Caco-2 (cell line): ENCODE measurements at regions not wholly inside any gene's neighbourhood (a gene's known extent, or its start where the extent isn't known, plus 50 kb on each side); places are given as distances from the start of the nearest gene placed in this dataset.

Experiments
- BruUV-seq: library from RNA; stranded (reverse); fragments of 400-500 nt; replicated peaks from 2 replicates; lab custom pipeline; 2021; lab: Mats Ljungman, UMichigan
- CTCF ChIA-PET: fragments of 300-600 bp; sonication (Branson Sonifier 250); formaldehyde crosslinking; loops from one replicate; lab custom pipeline; 2022; ENCODE audit warnings: antibody characterized with exemption; lab: Charles Lee
- POLR2A ChIA-PET: fragments of 300-600 bp; sonication (Branson Sonifier 250); formaldehyde crosslinking; loops from one replicate; lab custom pipeline; 2022; ENCODE audit warnings: antibody characterized with exemption; lab: Charles Lee
- DNase-seq, 2 experiments: peaks; one replicate each; pipeline versions ENCODE4 v3.0.0 to v3.0.0-alpha.2; 2020 to 2022
- H3K27me3 ChIP-seq: replicated peaks from 2 replicates; pipeline ENCODE4 v1.6.0; 2011; ENCODE audit warnings: low read length; ENCODE audit not compliant: control insufficient read depth, insufficient read depth
- H3K36me3 ChIP-seq: 2 replicates; pipeline ENCODE4 v1.5.1; 2011; ENCODE audit warnings: low read length; ENCODE audit not compliant: control insufficient read depth, insufficient read depth
- H3K4me1 ChIP-seq: fragments of 250-450 bp; sonication (Bioruptor Pico); 2 replicates; pipeline ENCODE4 v1.5.1; 2020; ENCODE audit warnings: mild to moderate bottlenecking
- H3K4me3 ChIP-seq: 2 replicates; pipeline ENCODE4 v1.5.1; 2011; ENCODE audit warnings: low read depth, mild to moderate bottlenecking, control low read depth, low read length
- H3K9me3 ChIP-seq: fragments of 250-450 bp; sonication (Bioruptor Pico); 2 replicates; pipeline ENCODE4 v1.5.1; 2020; ENCODE audit warnings: mild to moderate bottlenecking, moderate library complexity
- H3K27ac Mint-ChIP-seq: one replicate; pipeline ENCODE4 v1.8.0; 2022; ENCODE audit warnings: mixed read lengths; ENCODE audit not compliant: unreplicated experiment
- H3K27me3 Mint-ChIP-seq: one replicate; pipeline ENCODE4 v1.8.0; 2022; ENCODE audit warnings: mixed read lengths; ENCODE audit not compliant: insufficient read depth, unreplicated experiment
- H3K36me3 Mint-ChIP-seq: one replicate; pipeline ENCODE4 v1.8.0; 2022; ENCODE audit warnings: mild to moderate bottlenecking, mixed read lengths; ENCODE audit not compliant: insufficient read depth, unreplicated experiment
- H3K4me1 Mint-ChIP-seq: one replicate; pipeline ENCODE4 v1.8.0; 2022; ENCODE audit warnings: low read depth, mixed read lengths; ENCODE audit not compliant: unreplicated experiment
- H3K4me3 Mint-ChIP-seq: one replicate; pipeline ENCODE4 v1.8.0; 2022; ENCODE audit warnings: mild to moderate bottlenecking, moderate library complexity, mixed read lengths; ENCODE audit not compliant: unreplicated experiment
- H3K9me3 Mint-ChIP-seq: one replicate; pipeline ENCODE4 v1.8.0; 2022; ENCODE audit warnings: mixed read lengths; ENCODE audit not compliant: unreplicated experiment
- intact Hi-C: fragments of 100-400 bp; cut with micrococcal nuclease; formaldehyde crosslinking; loops from one replicate; pipeline ENCODE4 v1.10.0; 2022; ENCODE audit not compliant: unreplicated experiment
- TF ChIP-seq, protein P1 (sequence below), 2 experiments: fragments of 200-600 bp in 1 of 2; IDR thresholded peaks; 1 replicate in 1 of 2; 2 replicates in 1 of 2; pipeline versions ENCODE4 v1.5.1 to v1.8.0; 2011 to 2022; ENCODE audit warnings: antibody characterized with exemption in 1 of 2, control low read depth in 1 of 2, inconsistent platforms in 1 of 2, low read depth in 1 of 2, low read length in 1 of 2, mild to moderate bottlenecking in 1 of 2, moderate library complexity in 1 of 2; ENCODE audit not compliant: insufficient read depth in 1 of 2, severe bottlenecking in 1 of 2, unreplicated experiment in 1 of 2

DNA sequence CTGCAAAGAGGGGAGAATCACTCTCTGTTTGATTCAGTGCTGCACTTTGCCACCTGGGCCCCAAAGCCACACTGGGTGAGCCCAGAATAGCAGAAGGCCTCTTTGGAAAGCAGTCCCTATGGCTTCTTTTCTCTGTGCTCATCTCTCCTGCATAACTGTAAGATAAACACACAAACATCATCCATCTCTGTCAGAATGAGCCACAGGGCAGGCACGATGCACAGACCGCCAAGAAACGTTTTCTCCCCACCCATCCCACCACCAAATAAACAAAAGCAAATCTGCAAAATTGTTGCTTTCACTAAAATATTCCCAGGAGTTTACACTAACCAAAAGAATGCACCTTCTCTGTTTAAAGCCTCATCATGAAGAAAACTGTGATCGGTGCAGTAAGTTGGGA is 196.4 kb upstream of the POU2AF2 start:
- Mint-ChIP-seq H3K27ac (no peak overlapping the region), H3K9me3 (no peaks in the 10 kb centered on the region), H3K36me3 (no peaks in the 10 kb centered on the region), H3K27me3 (peaks cover 5% of the 10 kb centered on the region), H3K4me3 (no peak overlapping the region), H3K4me1 (no peaks in the 10 kb centered on the region)
- Histone ChIP-seq H3K4me3 (no peak overlapping the region), H3K27me3 (peaks cover 2% of the 10 kb centered on the region; the same call in 1 of the 2 replicates), H3K36me3 (no peaks in the 10 kb centered on the region), H3K4me1 (no peaks in the 10 kb centered on the region), H3K9me3 (no peaks in the 10 kb centered on the region)
- TF ChIP-seq, protein P1, sequence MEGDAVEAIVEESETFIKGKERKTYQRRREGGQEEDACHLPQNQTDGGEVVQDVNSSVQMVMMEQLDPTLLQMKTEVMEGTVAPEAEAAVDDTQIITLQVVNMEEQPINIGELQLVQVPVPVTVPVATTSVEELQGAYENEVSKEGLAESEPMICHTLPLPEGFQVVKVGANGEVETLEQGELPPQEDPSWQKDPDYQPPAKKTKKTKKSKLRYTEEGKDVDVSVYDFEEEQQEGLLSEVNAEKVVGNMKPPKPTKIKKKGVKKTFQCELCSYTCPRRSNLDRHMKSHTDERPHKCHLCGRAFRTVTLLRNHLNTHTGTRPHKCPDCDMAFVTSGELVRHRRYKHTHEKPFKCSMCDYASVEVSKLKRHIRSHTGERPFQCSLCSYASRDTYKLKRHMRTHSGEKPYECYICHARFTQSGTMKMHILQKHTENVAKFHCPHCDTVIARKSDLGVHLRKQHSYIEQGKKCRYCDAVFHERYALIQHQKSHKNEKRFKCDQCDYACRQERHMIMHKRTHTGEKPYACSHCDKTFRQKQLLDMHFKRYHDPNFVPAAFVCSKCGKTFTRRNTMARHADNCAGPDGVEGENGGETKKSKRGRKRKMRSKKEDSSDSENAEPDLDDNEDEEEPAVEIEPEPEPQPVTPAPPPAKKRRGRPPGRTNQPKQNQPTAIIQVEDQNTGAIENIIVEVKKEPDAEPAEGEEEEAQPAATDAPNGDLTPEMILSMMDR (IDR thresholded peaks at IDR 0.05; ENCODE audit: insufficient read depth in 1 of 2, low read depth in 1 of 2, low read length in 1 of 2, severe bottlenecking in 1 of 2, unreplicated experiment in 1 of 2): no peak
- no TSS peak for BruUV-seq
- POLR2A ChIA-PET: no interaction called here
- intact Hi-C loops: loop anchor here (10.0 kb wide), 1 partner anchor 186 kb away; no protein-coding TSS in a partner anchor
- CTCF ChIA-PET: no interaction called here
- no peak for DNase-seq

GRCh38 chr11:111047374-111047773 is 198.2 kb upstream of the POU2AF2 start:
- BruUV-seq: no TSS peak
- H3K9me3 Mint-ChIP-seq: no peaks in the 10 kb centered on the region
- POLR2A ChIA-PET: no interaction called here
- intact Hi-C loops: loop anchor here (10.0 kb wide), 1 partner anchor 187 kb away; no protein-coding TSS in a partner anchor
- Histone ChIP-seq H3K4me3 (no peak overlapping the region), H3K4me1 (no peaks in the 10 kb centered on the region), H3K9me3 (no peaks in the 10 kb centered on the region), H3K27me3 (peaks cover 2% of the 10 kb centered on the region; the same call in 1 of the 2 replicates), H3K36me3 (no peaks in the 10 kb centered on the region)
- no peak overlapping the region for H3K4me3 Mint-ChIP-seq
- no peaks in the 10 kb centered on the region for H3K4me1 Mint-ChIP-seq
- DNase-seq: no peak
- peaks cover 14% of the 10 kb centered on the region for H3K27me3 Mint-ChIP-seq
- no peaks in the 10 kb centered on the region for H3K36me3 Mint-ChIP-seq
- H3K27ac Mint-ChIP-seq: no peak overlapping the region
- TF ChIP-seq, protein P1 (IDR thresholded peaks at IDR 0.05; ENCODE audit: insufficient read depth in 1 of 2, low read depth in 1 of 2, low read length in 1 of 2, severe bottlenecking in 1 of 2, unreplicated experiment in 1 of 2): no peak
- CTCF ChIA-PET: no interaction called here

- no peak overlapping the region for H3K4me3 Mint-ChIP-seq
- BruUV-seq: no TSS peak
- Histone ChIP-seq H3K4me1 (no peaks in the 10 kb centered on the region), H3K36me3 (no peaks in the 10 kb centered on the region), H3K4me3 (no peak overlapping the region), H3K27me3 (peaks cover 2% of the 10 kb centered on the region; the same call in 1 of the 2 replicates), H3K9me3 (no peaks in the 10 kb centered on the region)
- ChIA-PET POLR2A (no interaction called here), CTCF (no interaction called here)
- no peak overlapping the region for H3K27ac Mint-ChIP-seq
- no peak for DNase-seq
- TF ChIP-seq, protein P1 (IDR thresholded peaks at IDR 0.05; ENCODE audit: insufficient read depth in 1 of 2, low read depth in 1 of 2, low read length in 1 of 2, severe bottlenecking in 1 of 2, unreplicated experiment in 1 of 2): no peak
- H3K9me3 Mint-ChIP-seq: no peaks in the 10 kb centered on the region
- intact Hi-C loops: loop anchor here (10.0 kb wide), 1 partner anchor 189 kb away; no protein-coding TSS in a partner anchor
- no peaks in the 10 kb centered on the region for H3K36me3 Mint-ChIP-seq
- H3K4me1 Mint-ChIP-seq: no peaks in the 10 kb centered on the region
- H3K27me3 Mint-ChIP-seq: peaks cover 19% of the 10 kb centered on the region
These were observed 199.2 kb upstream of the POU2AF2 start for GRCh38 chr11:111046291-111046690.
